Transverse colon (tissue), 3 donors: ENCODE measurements at regions not wholly inside any gene's neighbourhood (a gene's known extent, or its start where the extent isn't known, plus 50 kb on each side); places are given as distances from the start of the nearest gene placed in this dataset.

ENCODE experiments used
- EP300 ChIP-seq: sonication (generic); formaldehyde crosslinking; IDR thresholded peaks from one replicate; pipeline ENCODE4 v1.6.1; 2017; ENCODE audit warnings: antibody characterized with exemption, low read depth
- POLR2A ChIP-seq: fragments of 450-650 bp; IDR thresholded peaks from one replicate; pipeline ENCODE4 v1.6.1; 2016; ENCODE audit warnings: antibody characterized with exemption, mild to moderate bottlenecking, moderate library complexity
- TF ChIP-seq, protein P1 (sequence below), 5 experiments: fragments of 200-600 bp in 3 of 5; fragments of 450-650 bp in 2 of 5; sonication (generic) in 3 of 5; IDR thresholded peaks; 1 replicate in 2 of 5; 2 replicates in 3 of 5; pipeline ENCODE4 v1.5.1; 2016 to 2017; ENCODE audit warnings: antibody characterized with exemption in 5 of 5, inconsistent platforms in 3 of 5, mild to moderate bottlenecking in 2 of 5, moderate library complexity in 1 of 5

DNA sequence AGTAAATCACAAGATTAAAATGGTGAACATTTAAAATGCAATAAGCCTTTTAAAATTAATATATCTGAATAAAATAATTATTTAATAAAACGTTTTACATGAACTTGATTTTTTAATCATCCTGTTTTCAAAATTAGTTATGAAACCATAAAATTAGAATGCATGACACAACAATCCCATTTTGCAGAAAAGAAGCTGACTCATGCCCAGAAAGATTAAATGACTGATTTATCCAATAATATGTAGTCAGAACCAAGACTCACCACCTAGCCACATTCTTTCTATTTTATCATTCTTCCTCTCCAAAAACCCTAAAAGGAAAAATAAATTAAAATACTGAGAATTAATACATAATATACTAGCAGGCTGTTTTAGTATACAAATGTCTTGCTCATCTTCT lies 83.0 kb upstream of the LGR5 start:
- TF ChIP-seq, protein P1, sequence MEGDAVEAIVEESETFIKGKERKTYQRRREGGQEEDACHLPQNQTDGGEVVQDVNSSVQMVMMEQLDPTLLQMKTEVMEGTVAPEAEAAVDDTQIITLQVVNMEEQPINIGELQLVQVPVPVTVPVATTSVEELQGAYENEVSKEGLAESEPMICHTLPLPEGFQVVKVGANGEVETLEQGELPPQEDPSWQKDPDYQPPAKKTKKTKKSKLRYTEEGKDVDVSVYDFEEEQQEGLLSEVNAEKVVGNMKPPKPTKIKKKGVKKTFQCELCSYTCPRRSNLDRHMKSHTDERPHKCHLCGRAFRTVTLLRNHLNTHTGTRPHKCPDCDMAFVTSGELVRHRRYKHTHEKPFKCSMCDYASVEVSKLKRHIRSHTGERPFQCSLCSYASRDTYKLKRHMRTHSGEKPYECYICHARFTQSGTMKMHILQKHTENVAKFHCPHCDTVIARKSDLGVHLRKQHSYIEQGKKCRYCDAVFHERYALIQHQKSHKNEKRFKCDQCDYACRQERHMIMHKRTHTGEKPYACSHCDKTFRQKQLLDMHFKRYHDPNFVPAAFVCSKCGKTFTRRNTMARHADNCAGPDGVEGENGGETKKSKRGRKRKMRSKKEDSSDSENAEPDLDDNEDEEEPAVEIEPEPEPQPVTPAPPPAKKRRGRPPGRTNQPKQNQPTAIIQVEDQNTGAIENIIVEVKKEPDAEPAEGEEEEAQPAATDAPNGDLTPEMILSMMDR (IDR thresholded peaks at IDR 0.05) = no peak
- no peak for TF ChIP-seq POLR2A
- TF ChIP-seq EP300 = no peak
